VCaP (cell line): ENCODE measurements at regions not wholly inside any gene's neighbourhood (a gene's known extent, or its start where the extent isn't known, plus 50 kb on each side); places are given as distances from the start of the nearest gene placed in this dataset.

Source experiments
- H3K27ac ChIP-seq: fragments of 450-650 bp; 2 replicates; pipeline ENCODE4 v1.5.1; 2017
- CTCF ChIP-seq: fragments of 450-650 bp; conservative IDR thresholded peaks from 2 replicates; pipeline ENCODE4 v1.5.1; 2017; ENCODE audit warnings: mild to moderate bottlenecking, moderate library complexity

DNA sequence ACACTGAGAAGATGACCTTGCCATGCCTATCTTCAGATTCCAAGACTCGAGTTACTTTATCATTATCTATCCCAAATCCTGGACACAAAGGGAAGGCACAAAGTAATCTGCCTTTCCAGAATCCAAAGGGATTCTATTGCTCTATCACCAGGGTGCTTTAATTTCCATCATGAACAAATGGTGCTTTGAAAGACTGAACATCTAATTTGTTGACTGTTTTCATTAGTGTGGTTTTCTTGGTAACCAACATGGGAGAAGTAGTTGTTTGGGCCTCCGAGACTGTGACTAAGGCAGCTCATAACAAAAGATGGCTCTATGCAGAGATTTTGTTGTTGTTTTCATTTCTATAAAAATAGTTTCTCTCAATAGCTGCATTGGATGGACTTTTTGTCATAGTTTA is 441.0 kb upstream of the SOX9 start:
- H3K27ac ChIP-seq: no peak overlapping the region
- no peak for TF ChIP-seq CTCF

DNA sequence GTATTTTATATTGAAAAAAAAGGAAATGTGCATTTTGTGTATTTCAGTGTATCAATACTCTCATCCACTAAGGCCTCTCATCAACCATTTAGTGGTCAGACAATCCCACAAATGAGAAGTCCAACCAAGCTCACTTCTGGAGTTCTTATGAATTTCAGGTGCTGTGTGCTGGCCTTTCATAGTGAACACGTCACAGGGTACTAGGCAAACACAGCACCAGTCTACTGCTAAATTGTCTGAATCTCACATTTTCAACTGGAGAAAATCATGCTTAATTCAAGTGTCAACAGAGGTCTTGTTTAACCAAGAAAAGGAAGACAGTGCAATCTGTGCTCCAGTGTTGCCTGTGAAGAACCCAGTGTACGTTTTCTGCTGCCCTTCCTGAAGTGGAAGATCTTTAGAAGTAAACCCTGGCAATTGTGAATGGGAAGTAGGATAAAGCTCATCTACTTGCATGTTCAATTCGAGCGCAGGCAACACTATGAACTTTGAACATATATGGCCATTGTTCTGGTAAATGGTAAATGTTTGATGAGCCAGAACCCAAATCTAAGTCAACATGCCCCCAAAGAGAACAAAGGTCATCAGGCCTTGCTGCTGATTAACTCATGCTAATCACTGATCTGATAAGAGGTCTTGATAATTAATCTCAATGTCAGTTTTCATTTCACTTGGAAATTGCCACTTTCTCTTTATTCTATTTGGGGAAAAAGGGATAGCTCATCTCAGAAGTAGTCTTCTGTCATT is 439.2 kb upstream of the SOX9 start:
- no peak for TF ChIP-seq CTCF

DNA sequence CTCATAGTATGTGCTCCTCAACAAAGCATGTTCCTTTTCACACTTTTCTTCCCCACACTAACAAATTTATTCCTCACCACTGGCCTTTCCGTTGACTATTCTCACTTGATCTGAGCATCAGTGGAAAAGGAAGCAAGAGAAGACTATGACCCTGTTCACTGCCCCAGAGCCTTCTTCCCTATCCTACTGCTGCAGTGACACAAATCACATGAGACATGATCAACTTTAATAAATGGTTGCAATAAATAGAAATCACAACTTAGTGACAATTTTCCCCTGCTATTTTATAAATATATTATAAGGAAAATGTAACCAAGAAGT is 438.7 kb upstream of the SOX9 start:
- TF ChIP-seq CTCF: no peak
- H3K27ac ChIP-seq: no peak overlapping the region

More for the DNA sequence above, 439.2 kb upstream of the SOX9 start:
- no peak overlapping the region for H3K27ac ChIP-seq

- TF ChIP-seq CTCF: no peak
- no peak overlapping the region for H3K27ac ChIP-seq
Measured at GRCh38 chr17:71689782-71690181, 431.0 kb upstream of the SOX9 start.

- no peak overlapping the region for H3K27ac ChIP-seq
- no peak for TF ChIP-seq CTCF
Measured at GRCh38 chr17:71699907-71700306, 420.9 kb upstream of the SOX9 start.

DNA sequence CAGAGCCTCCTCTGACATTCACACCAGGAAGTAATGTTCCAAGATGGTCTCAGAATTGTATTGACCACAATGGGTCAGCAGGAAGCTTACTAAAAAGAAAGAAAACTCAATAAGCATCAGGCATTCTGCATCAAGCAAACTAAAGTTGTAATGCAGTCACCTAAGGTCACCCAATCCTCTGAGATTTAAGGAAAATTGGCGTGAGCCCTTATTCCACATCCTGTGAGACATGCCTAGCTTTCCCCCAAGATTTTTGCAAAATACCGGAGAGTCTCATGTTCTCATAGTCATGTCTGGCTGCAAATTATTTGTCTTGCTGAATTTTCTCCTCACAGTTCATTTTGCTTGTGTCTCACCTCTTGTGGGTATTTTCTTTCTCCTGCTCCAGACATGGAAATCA is 417.1 kb upstream of the SOX9 start:
- TF ChIP-seq CTCF: no peak
- no peak overlapping the region for H3K27ac ChIP-seq

- no peak for TF ChIP-seq CTCF
- no peak overlapping the region for H3K27ac ChIP-seq
Measured at GRCh38 chr17:71709271-71709890, 411.4 kb upstream of the SOX9 start.
